H9 (cell line): ENCODE measurements at regions not wholly inside any gene's neighbourhood (a gene's known extent, or its start where the extent isn't known, plus 50 kb on each side); places are given as distances from the start of the nearest gene placed in this dataset.

ENCODE experiments used
- DNase-seq: peaks from one replicate; pipeline ENCODE4 v3.0.0-alpha.2; 2017
- H2AFZ ChIP-seq: one replicate; pipeline ENCODE4 v1.6.1; 2013; ENCODE audit warnings: mild to moderate bottlenecking, low read length, control low read depth, moderate library complexity
- H2AK5ac ChIP-seq: 2 replicates; pipeline ENCODE4 v1.6.1; 2013; ENCODE audit warnings: low read length, control low read depth, mixed read lengths; ENCODE audit not compliant: insufficient read length
- H2BK120ac ChIP-seq: one replicate; pipeline ENCODE4 v1.6.1; 2013; ENCODE audit warnings: low read depth, mild to moderate bottlenecking, low read length, control low read depth, inconsistent platforms; ENCODE audit not compliant: poor library complexity, severe bottlenecking
- H2BK12ac ChIP-seq: 2 replicates; pipeline ENCODE4 v1.6.1; 2013; ENCODE audit warnings: low read length, control low read depth, mixed read lengths, low read depth; ENCODE audit not compliant: insufficient read length
- H2BK15ac ChIP-seq: 2 replicates; pipeline ENCODE4 v1.6.1; 2013; ENCODE audit warnings: low read depth, low read length, control low read depth
- H2BK20ac ChIP-seq: one replicate; pipeline ENCODE4 v1.6.1; 2013; ENCODE audit warnings: low read depth, mild to moderate bottlenecking, low read length, control low read depth, inconsistent platforms; ENCODE audit not compliant: poor library complexity, severe bottlenecking
- H2BK5ac ChIP-seq: 2 replicates; pipeline ENCODE4 v1.6.1; 2013; ENCODE audit warnings: low read length, control low read depth, mixed read lengths; ENCODE audit not compliant: insufficient read length
- H3K14ac ChIP-seq: 2 replicates; pipeline ENCODE4 v1.6.1; 2013; ENCODE audit warnings: low read length, control low read depth; ENCODE audit not compliant: insufficient read depth
- H3K18ac ChIP-seq: 2 replicates; pipeline ENCODE4 v1.6.1; 2013; ENCODE audit warnings: low read depth, mild to moderate bottlenecking, mixed read lengths, low read length, control low read depth; ENCODE audit not compliant: insufficient read length
- H3K23ac ChIP-seq: 2 replicates; pipeline ENCODE4 v1.6.1; 2013; ENCODE audit warnings: low read length, control low read depth, mixed read lengths, low read depth; ENCODE audit not compliant: insufficient read length
- H3K23me2 ChIP-seq: 2 replicates; pipeline ENCODE4 v1.6.1; 2013; ENCODE audit warnings: low read depth, mild to moderate bottlenecking, mixed read lengths, low read length, control low read depth; ENCODE audit not compliant: insufficient read length, poor library complexity, severe bottlenecking
- H3K27ac ChIP-seq: 2 replicates; pipeline ENCODE4 v1.5.1; 2013; ENCODE audit warnings: low read length, control low read depth, mixed read lengths, low read depth; ENCODE audit not compliant: insufficient read length
- H3K27me3 ChIP-seq: 2 replicates; pipeline ENCODE4 v1.6.1; 2013; ENCODE audit warnings: low read length, control low read depth, inconsistent platforms; ENCODE audit not compliant: insufficient read depth
- H3K4ac ChIP-seq: 2 replicates; pipeline ENCODE4 v1.6.1; 2013; ENCODE audit warnings: low read depth, mild to moderate bottlenecking, control low read depth, inconsistent platforms, low read length, moderate library complexity
- H3K4me1 ChIP-seq: 2 replicates; pipeline ENCODE4 v1.6.1; 2013; ENCODE audit warnings: low read length, control low read depth, inconsistent platforms; ENCODE audit not compliant: insufficient read depth
- H3K4me2 ChIP-seq: 2 replicates; pipeline ENCODE4 v1.6.1; 2013; ENCODE audit warnings: low read length, control low read depth, mixed read lengths; ENCODE audit not compliant: insufficient read length, insufficient read depth
- H3K56ac ChIP-seq: 2 replicates; pipeline ENCODE4 v1.6.1; 2013; ENCODE audit warnings: low read depth, mild to moderate bottlenecking, mixed read lengths, low read length, control low read depth; ENCODE audit not compliant: insufficient read length
- H3K79me1 ChIP-seq: 2 replicates; pipeline ENCODE4 v1.6.1; 2013; ENCODE audit warnings: low read depth, mild to moderate bottlenecking, moderate library complexity, low read length, control low read depth, inconsistent platforms; ENCODE audit not compliant: insufficient read depth, poor library complexity, severe bottlenecking
- H3K79me2 ChIP-seq: 2 replicates; pipeline ENCODE4 v1.6.1; 2013; ENCODE audit warnings: low read length, control low read depth, inconsistent platforms; ENCODE audit not compliant: insufficient read depth
- H3K9ac ChIP-seq: 2 replicates; pipeline ENCODE4 v1.6.1; 2013; ENCODE audit warnings: low read length, control low read depth, mixed read lengths; ENCODE audit not compliant: insufficient read length; ENCODE audit errors: extremely low read depth
- H3K9me3 ChIP-seq: one replicate; pipeline ENCODE4 v1.6.1; 2013; ENCODE audit warnings: low read depth, low read length, inconsistent platforms; ENCODE audit not compliant: control insufficient read depth
- H3T11ph ChIP-seq: one replicate; pipeline ENCODE4 v1.6.1; 2013; ENCODE audit warnings: mild to moderate bottlenecking, low read length, control low read depth, inconsistent platforms
- H4K20me1 ChIP-seq: one replicate; pipeline ENCODE4 v1.6.1; 2013; ENCODE audit not compliant: control insufficient read depth, insufficient read length, insufficient read depth
- H4K5ac ChIP-seq: 2 replicates; pipeline ENCODE4 v1.6.1; 2013; ENCODE audit warnings: low read depth, mild to moderate bottlenecking, mixed read lengths, low read length, control low read depth; ENCODE audit not compliant: insufficient read length
- H4K8ac ChIP-seq: replicated peaks from 2 replicates; pipeline ENCODE4 v1.6.1; 2013; ENCODE audit warnings: low read length, control low read depth, mixed read lengths, low read depth; ENCODE audit not compliant: insufficient read length
- H4K91ac ChIP-seq: 2 replicates; pipeline ENCODE4 v1.6.1; 2013; ENCODE audit warnings: low read depth, mild to moderate bottlenecking, moderate library complexity, mixed read lengths, low read length, control low read depth; ENCODE audit not compliant: insufficient read length
- H3K27ac Mint-ChIP-seq, 3 experiments: 2 replicates in 2 of 3; 3 replicates in 1 of 3; pipeline ENCODE4 v1.8.0; 2020 to 2021; ENCODE audit warnings: mixed read lengths in 3 of 3, mild to moderate bottlenecking in 1 of 3, moderate library complexity in 1 of 3
- H3K27me3 Mint-ChIP-seq: 2 replicates; pipeline ENCODE4 v1.8.0; 2021; ENCODE audit warnings: low read depth, mild to moderate bottlenecking, moderate library complexity, mixed read lengths
- H3K36me3 Mint-ChIP-seq, 3 experiments: 2 replicates in 2 of 3; 3 replicates in 1 of 3; pipeline ENCODE4 v1.8.0; 2020 to 2021; ENCODE audit warnings: low read depth in 3 of 3, mixed read lengths in 3 of 3; ENCODE audit not compliant: insufficient read depth in 1 of 3
- H3K4me1 Mint-ChIP-seq, 2 experiments: 2 replicates each; pipeline ENCODE4 v1.8.0; 2020; ENCODE audit warnings: mixed read lengths in 2 of 2
- H3K4me3 Mint-ChIP-seq, 2 experiments: 2 replicates in 1 of 2; 3 replicates in 1 of 2; pipeline ENCODE4 v1.8.0; 2020 to 2021; ENCODE audit warnings: mild to moderate bottlenecking in 2 of 2, mixed read lengths in 2 of 2, moderate library complexity in 1 of 2
- H3K9me3 Mint-ChIP-seq, 2 experiments: 2 replicates in 1 of 2; 3 replicates in 1 of 2; pipeline ENCODE4 v1.8.0; 2020; ENCODE audit warnings: mild to moderate bottlenecking in 2 of 2, mixed read lengths in 2 of 2, moderate library complexity in 1 of 2
- CTCF ChIP-seq: fragments of 200-600 bp; sonication (generic); conservative IDR thresholded peaks from 3 replicates; pipeline ENCODE4 v1.8.0; 2021; ENCODE audit warnings: antibody characterized with exemption, mild to moderate bottlenecking
- WGBS: extraction: QIAGEN DNeasy Blood & Tissue Kit; methylation state at CpG from one replicate; pipeline ENCODE4 v1.1.7; 2013; ENCODE audit warnings: missing lambda C conversion rate, low lambda C conversion rate, mixed read lengths; ENCODE audit not compliant: insufficient read length; ENCODE audit errors: extremely low coverage; 5-methylcytosine and 5-hydroxymethylcytosine counted together

DNA sequence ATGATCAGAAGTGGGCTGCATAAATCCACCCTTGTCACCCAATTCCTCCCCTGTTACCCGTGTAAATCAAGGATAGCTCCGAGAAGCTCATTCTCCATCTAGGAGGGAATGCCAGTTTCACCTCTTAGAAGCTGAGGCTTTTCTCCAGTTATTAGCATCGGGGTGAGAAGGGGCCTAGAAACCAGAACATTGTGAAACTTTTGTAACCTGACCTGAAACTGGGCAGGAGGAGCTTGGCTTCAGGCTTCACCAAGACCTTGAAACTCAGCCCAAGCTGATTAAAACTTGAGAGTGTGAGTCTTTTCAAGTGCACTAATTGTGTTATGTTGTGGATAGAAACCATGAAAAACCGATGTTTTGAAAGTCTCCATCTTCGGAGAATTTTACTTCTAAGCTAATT is 103.1 kb downstream of the BMP2 start:
- no peaks in the 10 kb centered on the region for H3K9me3 Mint-ChIP-seq
- no peak overlapping the region for H4K91ac ChIP-seq
- no peak overlapping the region for H3K18ac ChIP-seq
- no peaks in the 10 kb centered on the region for H3K79me1 ChIP-seq
- H3K36me3 Mint-ChIP-seq: no peaks in the 10 kb centered on the region
- no peaks in the 10 kb centered on the region for H3K23me2 ChIP-seq
- no peak for TF ChIP-seq CTCF
- H2AFZ ChIP-seq: no peak overlapping the region
- H3K14ac ChIP-seq: no peak overlapping the region
- no peaks in the 10 kb centered on the region for H3K79me2 ChIP-seq
- H3K4ac ChIP-seq: no peak overlapping the region
- no peaks in the 10 kb centered on the region for H4K20me1 ChIP-seq
- no peak overlapping the region for H2BK5ac ChIP-seq
- H3K23ac ChIP-seq: no peak overlapping the region
- no peak overlapping the region for H3K4me2 ChIP-seq
- no peak overlapping the region for H2BK12ac ChIP-seq
- whole genome bisulfite sequencing: no CpG with 5 or more reads among the region's 5 CpGs
- H2BK120ac ChIP-seq: no peak overlapping the region
- no peak overlapping the region for H4K5ac ChIP-seq
- H3K27me3 Mint-ChIP-seq: peaks cover 2% of the 10 kb centered on the region; the same call in 1 of the 2 replicates
- H3K9me3 ChIP-seq: no peaks in the 10 kb centered on the region
- H3K27ac Mint-ChIP-seq: no peak overlapping the region
- H3K4me1 ChIP-seq: no peaks in the 10 kb centered on the region; the same call in 1 of the 2 replicates
- no peak overlapping the region for H2BK15ac ChIP-seq
- no peak for DNase-seq
- H3K4me3 Mint-ChIP-seq: no peak overlapping the region
- no peak overlapping the region for H3K9ac ChIP-seq
- H3K27ac ChIP-seq: no peak overlapping the region
- no peak overlapping the region for H3K56ac ChIP-seq
- no peak overlapping the region for H2AK5ac ChIP-seq
- H2BK20ac ChIP-seq: no peak overlapping the region
- no peaks in the 10 kb centered on the region for H3K27me3 ChIP-seq
- H3T11ph ChIP-seq: no peak overlapping the region
- peaks cover 3 to 5% of the 10 kb centered on the region in 2 experiments; a peak in 1 of 4 replicates for H3K4me1 Mint-ChIP-seq
- no peak overlapping the region for H4K8ac ChIP-seq
